DMS153 treated with DMSO at 0.1 percent for 48 hours (cell line): ENCODE measurements at regions not wholly inside any gene's neighbourhood (a gene's known extent, or its start where the extent isn't known, plus 50 kb on each side); places are given as distances from the start of the nearest gene placed in this dataset.
"Not testable (repeated sequence)": the region's sequence is repeated elsewhere in the genome, so short reads cannot be mapped to it uniquely, and the experiment has no call there.

ENCODE experiments used
- DNase-seq: peaks from one replicate; lab custom pipeline; 2025; ENCODE audit not compliant: unreplicated experiment; lab: John Stamatoyannopoulos, UW

DNA sequence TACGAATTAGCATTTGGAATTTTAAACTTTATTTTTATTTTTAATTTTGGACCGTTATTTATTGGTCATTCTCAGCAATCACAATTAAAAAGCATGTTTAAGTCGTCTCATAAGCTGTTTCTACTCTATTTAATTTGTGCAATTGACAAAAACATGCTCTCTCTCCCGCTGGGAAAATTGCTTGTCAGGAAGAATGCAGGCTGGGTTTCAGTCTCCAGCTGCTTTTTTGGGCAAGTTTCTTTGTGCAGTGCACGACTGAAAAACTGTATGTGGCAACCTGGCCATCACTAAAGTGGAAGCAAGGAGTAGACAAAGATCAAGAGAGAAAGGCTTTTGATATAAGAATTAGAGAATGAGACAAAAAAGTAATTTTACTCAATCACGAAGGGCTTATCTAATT lies 941.5 kb upstream of the MDGA2 start:
- DNase-seq, result no peak

GRCh38 chr14:48615618-48616017 lies 940.2 kb upstream of the MDGA2 start:
- no peak for DNase-seq

GRCh38 chr14:48614003-48614402 lies 938.6 kb upstream of the MDGA2 start:
- DNase-seq, result no peak

GRCh38 chr14:48606960-48607359 lies 931.6 kb upstream of the MDGA2 start:
- DNase-seq, result not testable (repeated sequence)

DNA sequence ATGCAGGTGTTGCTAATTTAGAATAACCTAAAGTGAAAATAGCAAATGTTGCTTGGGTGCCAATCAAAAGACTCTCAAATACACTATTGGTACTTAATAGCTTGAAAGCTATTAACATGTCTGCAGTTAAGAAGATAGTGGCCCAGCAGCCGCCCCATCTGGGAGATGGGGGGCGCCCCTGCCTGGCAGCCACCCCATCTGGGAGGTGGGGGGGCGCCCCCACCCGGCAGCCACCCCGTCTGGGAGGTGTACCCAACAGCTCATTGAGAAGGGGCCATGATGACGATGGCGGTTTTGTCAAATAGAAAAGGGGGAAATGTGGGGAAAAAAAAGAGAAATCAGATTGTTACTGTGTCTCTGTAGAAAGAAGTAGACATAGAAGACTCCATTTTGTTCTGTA lies 923.1 kb upstream of the MDGA2 start:
- no peak for DNase-seq

GRCh38 chr14:48586099-48586498 lies 910.7 kb upstream of the MDGA2 start:
- DNase-seq, result no peak

DNA sequence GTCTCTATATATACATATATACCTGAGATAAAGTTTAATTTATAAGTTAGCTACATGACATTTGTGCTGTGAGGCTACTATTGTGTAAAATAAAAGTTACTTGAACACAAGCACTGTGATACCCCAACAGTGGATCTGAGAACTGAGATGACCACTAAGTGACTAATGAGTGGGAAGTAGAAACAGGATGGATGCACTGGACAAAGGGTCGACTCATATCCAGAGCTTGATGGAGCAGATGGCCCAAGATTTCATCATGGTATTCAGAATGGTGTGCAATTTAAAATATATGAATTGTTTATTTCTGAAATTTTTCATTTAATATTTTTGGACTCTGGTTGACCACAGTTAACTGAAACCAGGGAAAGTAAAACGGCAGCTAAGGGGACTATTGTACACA lies 908.6 kb upstream of the MDGA2 start:
- DNase-seq, result no peak

GRCh38 chr14:48582938-48583337 lies 907.5 kb upstream of the MDGA2 start:
- no peak for DNase-seq

DNA sequence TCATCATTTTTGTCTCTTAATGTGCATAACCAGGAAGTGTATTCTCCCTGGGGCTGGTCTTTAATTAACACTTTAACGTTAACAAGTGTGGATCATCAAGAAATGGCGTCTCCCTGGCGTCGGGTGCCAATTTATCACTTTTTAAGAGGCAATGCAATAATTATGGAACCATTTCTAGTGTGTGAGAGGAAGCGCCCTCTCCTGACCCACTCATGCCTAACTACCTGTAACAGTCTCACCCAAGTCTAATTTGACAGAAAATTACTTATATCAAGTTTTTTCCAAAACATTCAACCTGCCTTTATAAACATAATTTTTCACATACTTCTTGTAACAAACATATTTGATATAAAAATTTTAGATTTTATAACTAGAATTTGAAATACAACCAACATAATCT lies 905.3 kb upstream of the MDGA2 start:
- DNase-seq, result no peak

GRCh38 chr14:48575772-48576171 lies 900.4 kb upstream of the MDGA2 start:
- peak; percentile 5 for DNase-seq

GRCh38 chr14:48568688-48569087 lies 893.3 kb upstream of the MDGA2 start:
- DNase-seq, result no peak

DNA sequence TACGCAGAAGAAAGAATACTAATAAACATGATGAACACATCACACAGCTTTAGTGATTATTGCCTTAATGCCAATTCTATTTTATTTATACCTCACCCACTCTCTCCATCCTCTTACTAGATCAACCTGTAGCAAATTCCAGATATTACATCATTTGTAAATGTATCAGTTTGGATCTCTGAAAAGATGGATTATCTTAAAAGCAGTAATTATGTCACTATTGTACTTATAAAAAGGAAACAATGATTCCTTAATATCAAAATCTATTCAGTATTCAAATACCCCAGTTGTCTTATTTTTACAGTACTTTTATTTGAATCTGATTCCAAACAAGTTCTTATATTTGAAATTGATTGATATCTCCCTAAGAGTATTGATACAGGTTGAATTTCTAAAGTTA lies 892.8 kb upstream of the MDGA2 start:
- no peak for DNase-seq

GRCh38 chr14:48563489-48563888 lies 888.1 kb upstream of the MDGA2 start:
- DNase-seq, result no peak

GRCh38 chr14:48561438-48561837 lies 886.0 kb upstream of the MDGA2 start:
- not testable (repeated sequence) for DNase-seq

DNA sequence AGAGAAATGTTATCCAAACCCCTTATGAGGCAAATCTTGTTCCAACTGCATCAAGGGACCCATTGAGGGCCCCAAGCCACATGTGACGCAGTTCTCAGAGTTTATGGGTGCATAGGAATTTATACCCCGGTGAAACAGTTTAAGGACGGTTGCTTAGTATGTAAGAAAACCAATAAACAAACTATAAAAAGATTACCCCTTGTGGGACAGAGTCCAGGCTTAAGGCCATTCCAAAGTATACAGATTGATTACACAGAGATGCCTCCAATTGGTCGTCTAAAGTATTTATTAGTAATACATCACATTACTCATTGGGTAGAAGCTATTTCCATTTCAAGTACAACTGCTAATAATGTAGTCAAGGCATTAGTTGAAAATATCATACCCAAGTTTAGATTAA lies 885.0 kb upstream of the MDGA2 start:
- DNase-seq, result no peak

- DNase-seq, result no peak
Observed at GRCh38 chr14:48553443-48553842, 878.0 kb upstream of the MDGA2 start.

DNA sequence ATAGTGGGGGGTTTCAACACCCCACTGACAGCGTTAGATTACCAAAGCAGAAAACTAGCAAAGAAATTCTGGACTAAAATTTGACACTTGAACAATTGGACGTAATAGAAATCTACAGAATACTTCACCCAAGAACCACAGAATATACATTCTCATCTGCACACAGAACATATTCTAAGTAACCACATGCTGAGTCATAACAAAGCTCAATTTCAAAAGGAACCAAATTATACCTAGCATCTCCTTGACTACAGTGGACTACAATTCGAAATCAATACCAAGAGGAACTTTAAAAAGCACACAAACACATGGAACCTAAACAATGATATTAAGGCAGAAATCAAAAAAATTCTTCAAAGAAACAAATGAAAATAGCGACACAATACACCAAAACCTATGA lies 871.6 kb upstream of the MDGA2 start:
- no peak for DNase-seq

GRCh38 chr14:48537600-48537999 lies 862.2 kb upstream of the MDGA2 start:
- no peak for DNase-seq

DNA sequence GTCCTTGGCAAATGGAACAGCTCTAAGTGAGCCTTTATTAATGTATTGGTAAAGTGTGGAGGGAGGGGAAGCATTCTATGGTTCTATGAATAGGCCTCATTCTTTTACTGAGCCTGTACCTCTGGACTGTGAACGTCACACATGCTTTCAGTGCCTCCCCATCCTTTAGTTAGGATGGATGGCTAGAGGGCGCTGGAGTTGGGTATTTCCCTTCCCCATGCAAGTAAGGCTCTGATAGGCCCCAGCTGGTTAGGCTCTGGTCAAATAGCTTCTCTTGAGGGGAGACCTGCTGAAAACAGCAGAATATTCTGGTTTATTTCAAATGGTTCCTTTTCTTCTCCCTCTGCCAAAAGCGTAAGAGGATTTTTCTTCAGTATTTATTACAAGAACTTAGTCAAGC lies 860.9 kb upstream of the MDGA2 start:
- DNase-seq, result no peak

DNA sequence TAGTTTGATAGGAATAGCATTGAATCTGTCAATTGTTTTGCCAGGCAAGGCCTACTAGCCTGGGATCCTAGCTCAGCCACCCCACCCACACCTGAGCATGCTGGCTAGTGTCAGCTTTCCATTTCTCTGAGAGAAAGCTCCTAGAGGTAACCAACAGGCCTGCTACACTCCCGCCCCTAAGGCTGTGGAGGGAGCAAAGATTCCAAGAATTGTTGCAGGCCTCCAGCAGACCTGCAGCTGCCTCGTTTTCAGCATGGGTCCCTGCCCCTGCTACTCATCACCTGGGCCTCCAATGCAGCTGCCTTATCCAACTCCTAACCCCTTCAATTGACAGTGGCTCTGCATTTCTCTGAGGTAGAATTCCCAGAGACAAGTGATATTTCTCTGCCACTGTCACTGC lies 852.4 kb upstream of the MDGA2 start:
- DNase-seq, result no peak

GRCh38 chr14:48526307-48526706 lies 850.9 kb upstream of the MDGA2 start:
- DNase-seq, result no peak

DNA sequence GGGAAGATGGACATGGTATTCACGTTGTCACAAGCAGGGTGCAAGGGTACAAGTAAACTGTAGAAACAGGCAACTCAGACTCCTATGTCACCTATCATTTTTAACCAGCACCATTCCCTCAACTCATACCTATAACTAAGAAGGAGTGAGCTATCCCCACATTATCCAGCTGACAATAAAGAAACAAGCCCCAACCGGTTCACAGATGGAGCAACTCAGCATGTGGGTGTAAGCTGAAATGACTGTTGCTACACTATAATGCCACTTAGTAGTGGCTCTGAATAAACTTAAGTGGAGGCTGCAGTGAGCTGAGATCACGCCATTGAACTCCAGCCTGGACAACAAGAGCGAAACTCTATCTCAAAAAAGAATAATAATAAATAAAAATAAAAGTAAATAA lies 829.5 kb upstream of the MDGA2 start:
- no peak for DNase-seq

DNA sequence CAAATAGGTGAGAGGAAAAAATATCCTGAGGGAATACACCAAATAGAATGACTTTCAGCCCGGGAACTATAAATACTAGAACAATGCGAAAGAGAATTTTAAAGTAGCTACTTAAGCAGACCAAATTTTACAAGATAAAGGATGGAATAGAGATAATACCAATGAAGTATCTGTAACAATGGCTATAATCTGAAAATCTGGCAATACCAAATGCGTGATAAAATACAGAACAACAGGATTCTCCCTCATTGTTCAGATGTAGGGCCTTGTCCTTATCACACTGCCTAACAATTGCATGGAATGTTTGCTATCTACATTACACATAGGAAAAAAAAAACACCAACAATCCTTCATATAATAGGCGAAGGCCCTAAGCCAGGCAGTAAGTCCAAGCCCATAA lies 815.4 kb upstream of the MDGA2 start:
- no peak for DNase-seq

- no peak for DNase-seq
Observed at GRCh38 chr14:48473944-48474343, 798.5 kb upstream of the MDGA2 start.
